NCI-H1417 (cell line): ENCODE measurements at regions not wholly inside any gene's neighbourhood (a gene's known extent, or its start where the extent isn't known, plus 50 kb on each side); places are given as distances from the start of the nearest gene placed in this dataset.

Experiments
- DNase-seq, 3 experiments: peaks; one replicate each; lab custom pipeline; 2025; lab: John Stamatoyannopoulos, UW

DNA sequence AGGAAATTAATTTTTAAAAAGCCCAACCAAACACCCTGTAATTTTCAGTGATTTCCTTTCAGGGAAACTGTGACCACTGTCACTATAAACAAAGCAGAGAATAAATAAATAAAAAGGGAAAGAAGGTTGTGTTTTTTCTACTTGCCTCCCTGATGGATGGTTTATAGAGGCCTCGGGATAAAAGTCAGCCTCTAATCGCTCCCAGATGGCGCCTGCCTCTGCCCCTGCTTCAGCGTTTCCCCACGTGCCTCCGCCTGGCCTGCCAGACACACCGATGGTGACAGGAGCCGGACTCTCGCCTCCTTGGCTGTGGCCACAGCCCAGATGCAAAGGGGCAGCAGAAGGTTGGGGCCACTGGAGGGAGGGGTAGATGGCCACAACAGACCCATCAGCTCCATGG is 327.7 kb downstream of the CDC5L start:
- DNase-seq, result no peak

- DNase-seq, result peak in 1 of 3 experiments; percentile 4
These were observed 328.4 kb downstream of the CDC5L start for GRCh38 chr6:44715925-44716324.

DNA sequence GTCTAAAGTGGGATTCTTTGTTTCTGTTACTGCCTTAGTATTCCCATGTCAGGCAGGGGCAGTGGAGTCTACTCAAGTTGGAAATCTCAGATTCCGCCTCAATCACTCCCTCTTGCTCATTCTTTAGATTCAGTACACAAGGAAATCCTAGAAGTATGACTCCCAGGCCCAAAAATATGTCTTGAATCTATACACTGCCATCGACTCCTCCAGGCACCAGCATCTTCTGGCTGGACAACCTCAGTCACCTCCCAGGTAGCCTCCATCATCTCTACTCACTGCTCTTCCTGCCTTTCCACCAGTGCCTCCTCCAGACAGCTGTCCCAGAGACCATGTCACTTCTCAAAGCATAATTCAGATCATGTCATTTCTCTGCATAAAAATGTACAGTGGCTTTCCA is 329.9 kb downstream of the CDC5L start:
- no peak for DNase-seq

GRCh38 chr6:44721954-44722578 is 334.6 kb downstream of the CDC5L start:
- no peak for DNase-seq

DNA sequence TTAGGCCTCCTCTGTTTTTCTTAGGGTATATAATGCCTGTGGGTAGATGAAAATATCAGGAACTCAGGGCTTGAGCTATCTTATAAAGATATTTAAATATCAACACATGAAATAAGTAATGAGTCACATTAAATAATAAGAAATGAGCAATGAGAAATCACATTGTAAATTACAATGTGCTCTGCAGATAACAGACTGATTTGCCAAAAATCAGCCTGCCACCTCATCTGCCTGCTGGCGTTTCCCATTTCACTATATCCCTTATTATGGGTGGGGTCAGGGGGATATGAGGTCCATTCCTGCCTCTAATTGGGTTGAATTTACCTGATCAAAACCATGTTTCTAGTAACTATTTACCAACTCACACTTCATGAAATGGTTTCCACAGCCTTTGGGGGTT is 335.2 kb downstream of the CDC5L start:
- no peak for DNase-seq

- no peak for DNase-seq
These were observed 336.1 kb downstream of the CDC5L start for GRCh38 chr6:44723439-44724197.

DNA sequence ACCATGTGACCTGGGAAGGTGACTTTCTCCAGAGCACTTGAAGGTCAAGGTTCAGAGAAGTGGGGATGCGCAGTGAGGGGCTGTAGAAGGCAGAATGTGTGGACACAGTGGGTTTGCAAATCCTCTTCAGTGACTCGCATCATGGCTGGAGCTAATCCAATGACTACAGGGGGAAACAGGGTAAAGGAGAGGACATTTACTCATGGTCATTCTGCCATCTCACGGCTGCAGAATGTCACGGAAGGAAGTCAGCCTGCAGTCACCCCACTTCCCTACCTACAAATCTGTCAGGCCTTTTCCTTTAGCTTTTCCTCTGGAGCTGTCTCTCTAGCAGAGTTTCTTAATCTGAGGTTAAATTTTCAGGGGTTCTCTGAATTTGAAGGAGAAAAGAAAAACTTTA is 337.6 kb downstream of the CDC5L start:
- no peak for DNase-seq

DNA sequence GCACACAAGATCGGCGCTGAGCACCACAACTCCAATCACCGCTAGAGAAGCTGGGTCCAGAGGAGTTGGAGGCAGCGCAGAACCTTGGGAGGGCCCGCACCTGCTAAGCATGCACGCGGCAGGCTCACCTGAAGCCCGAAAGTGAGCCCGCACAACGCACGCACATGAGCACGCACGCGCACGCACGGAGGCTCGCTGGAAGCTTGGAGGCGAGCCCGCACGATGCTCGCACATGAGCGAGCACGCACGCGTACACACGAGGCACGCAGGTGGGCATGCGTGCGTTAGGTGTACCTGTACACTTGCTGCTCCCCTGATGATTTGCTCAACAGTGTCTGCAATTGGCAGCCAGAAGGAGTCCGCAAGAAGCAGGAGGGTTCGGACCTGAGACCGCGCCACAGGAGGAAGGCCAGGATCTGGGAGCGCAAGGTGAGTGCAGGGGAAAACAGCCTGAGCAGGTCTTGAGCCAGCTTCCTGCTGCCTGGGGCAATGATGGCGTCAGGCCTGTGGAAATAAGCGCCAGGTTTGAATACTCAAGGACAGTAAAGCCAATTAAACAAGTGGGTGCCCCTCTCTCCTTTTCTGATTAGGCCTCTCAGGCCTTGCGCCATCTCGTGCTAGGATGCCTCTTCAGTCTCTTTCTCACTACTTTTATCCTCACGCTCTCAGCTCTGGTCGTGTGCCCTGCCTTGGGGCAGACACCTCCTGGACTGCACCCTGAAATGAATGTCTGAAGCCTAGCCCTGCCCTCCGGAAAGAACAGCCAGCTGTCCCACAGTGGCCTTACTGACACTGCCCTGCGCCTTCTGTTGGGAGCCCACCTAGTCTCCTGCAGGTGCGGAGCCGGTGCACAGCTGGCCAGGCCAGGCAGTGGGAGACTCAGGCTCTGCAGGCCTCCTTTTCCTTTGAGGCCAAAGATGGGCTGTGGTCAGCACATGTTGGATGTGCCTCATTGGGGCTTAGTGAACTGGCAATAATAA is 340.4 kb downstream of the CDC5L start:
- no peak for DNase-seq

DNA sequence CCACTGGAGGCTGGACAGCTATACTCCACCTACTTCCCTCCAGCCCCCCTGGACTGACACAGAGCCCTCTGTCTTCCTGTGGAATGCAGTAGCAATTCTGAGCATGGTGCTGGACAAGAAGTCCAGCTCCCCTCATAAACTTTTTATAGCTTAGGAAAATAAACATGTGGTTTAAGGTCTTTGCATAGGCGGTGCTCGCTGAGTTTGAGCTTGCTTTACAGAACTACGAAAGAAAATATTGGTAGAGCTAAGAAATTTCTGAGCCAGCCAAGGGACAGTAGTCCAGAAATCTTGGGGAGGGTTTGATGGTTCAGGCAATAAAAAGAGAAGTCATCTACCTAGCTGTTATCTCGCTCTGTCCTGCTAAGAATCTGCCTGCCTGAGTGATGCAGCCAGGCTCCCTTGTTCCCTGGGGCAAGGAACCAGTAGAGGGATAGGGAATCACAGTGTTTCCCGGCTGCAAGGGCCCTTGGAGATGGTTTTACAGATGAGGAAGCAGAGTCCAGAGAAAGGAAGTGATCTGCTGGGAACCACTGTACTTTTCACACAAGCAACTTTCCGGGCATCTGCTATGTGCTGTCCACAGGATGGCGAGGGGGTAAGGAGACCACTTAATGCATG is 343.4 kb downstream of the CDC5L start:
- no peak for DNase-seq

DNA sequence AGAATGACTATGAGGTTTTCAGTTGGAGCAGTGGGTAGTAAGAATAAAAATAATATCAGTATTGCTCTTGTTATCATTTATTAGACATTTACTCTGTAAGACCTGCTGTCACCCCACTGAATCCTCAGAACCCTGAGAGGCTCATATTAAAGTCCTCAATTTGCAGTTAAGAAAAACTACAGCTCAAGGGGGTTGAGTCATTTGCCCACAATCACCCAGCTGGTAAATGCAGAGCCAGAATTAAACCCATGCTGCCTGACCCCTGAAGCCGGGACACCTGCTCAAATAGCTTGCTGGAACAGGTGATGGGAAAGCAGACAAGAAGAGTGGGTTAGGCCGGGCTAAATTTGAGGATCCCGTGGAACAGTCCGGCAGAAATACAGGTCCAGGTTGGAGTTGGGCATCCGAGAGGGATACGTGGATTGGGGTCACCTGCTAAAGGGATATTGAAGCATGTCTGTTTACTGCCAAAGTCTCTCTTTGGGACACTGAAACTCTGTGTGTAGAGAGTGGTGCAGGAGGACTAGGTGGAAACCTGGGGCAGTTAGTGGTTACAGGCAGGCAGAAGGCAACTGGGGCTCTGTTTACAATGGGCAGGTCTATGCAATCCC is 344.1 kb downstream of the CDC5L start:
- no peak for DNase-seq

DNA sequence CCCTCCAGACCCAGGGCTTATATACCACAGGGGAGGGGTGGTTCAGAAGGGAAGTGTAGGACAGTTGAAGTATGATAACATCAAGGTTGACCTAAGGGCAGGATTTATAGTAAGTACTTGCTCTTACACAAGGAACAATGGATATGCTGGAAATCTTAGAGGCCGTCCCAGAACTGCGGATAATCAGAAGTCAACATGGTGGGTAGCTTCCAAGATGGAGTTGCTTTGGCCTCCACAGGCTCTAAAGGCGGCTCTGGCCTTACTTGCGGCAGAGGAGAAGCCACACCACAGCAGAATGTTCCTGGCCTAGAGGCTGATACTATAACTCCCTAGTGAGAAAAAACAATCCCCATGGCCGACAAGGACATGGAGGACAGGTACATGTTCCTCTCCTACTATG is 344.7 kb downstream of the CDC5L start:
- no peak for DNase-seq

DNA sequence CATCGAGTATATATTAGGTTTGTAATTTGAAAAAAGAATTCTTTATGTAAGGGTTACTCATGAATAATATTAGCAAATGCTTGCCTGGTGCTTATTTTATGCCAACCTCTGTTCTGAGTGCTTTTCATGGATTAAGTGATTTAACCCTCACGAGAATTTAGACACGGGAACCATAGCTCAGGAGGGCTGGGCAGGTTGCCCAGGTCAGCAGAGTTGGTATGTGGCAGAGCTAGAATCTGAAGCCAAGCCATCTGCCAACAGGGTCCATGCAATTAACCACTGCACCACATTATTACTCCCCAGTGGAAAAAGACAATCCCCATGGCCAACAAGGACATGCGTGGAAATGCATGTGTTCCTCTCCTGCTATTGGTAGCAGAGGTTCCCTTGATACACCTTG is 345.6 kb downstream of the CDC5L start:
- DNase-seq, result no peak

- no peak for DNase-seq
These were observed 346.4 kb downstream of the CDC5L start for GRCh38 chr6:44733868-44734267.

DNA sequence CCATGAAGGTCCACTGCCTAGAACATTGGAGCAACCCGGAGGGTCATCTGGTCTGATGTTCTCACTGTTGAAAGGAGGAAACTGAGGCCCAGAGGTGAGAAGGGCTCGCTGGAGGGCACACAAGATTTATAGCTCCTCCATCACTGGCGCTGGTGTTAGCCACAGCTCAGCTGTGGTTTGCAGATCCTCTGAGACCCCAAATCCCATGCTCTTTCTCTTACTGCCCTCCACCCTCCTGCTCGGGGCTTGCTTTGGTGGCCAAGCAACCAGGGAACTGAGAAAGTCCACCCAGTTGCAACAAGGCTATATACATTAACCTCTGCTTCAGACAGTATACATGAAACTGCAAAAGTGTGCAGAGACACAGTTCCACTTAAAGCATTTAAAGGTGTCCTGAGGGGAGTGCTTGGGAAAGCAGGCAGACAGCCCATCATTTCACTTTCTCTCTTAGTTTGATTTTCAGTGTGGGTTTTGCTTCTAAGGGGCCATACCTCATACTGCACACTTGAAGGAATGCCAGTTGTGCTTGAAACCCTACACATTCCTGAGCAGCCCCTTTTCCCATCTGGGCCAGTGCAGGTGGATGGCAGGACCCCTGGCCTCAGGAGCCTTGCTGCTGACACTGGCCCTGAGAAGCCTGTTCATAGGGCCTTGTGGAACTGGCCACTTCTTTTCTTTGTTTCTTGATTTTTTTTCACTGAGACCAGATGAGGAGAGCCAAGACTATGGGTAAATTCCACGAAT is 347.6 kb downstream of the CDC5L start:
- DNase-seq, result no peak

DNA sequence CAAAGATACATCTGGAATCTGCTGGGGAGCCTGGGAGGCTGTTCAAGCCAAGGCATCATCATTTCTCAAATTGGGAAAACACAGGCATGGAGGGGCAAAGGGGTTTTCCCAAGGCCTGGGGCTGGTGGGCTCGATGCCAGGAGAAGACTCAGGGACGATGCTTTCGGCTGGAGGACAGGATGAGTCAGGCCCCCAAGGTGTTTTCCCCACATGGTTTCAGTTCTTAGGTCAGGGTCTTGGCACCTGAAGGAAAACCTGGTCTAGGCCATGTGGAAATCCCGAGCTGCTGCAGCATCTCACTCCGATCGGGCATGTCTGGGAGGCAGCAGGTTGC is 348.1 kb downstream of the CDC5L start:
- DNase-seq, result no peak

GRCh38 chr6:44737341-44737740 is 349.8 kb downstream of the CDC5L start:
- DNase-seq, result no peak

GRCh38 chr6:44737829-44738528 is 350.5 kb downstream of the CDC5L start:
- no peak for DNase-seq

DNA sequence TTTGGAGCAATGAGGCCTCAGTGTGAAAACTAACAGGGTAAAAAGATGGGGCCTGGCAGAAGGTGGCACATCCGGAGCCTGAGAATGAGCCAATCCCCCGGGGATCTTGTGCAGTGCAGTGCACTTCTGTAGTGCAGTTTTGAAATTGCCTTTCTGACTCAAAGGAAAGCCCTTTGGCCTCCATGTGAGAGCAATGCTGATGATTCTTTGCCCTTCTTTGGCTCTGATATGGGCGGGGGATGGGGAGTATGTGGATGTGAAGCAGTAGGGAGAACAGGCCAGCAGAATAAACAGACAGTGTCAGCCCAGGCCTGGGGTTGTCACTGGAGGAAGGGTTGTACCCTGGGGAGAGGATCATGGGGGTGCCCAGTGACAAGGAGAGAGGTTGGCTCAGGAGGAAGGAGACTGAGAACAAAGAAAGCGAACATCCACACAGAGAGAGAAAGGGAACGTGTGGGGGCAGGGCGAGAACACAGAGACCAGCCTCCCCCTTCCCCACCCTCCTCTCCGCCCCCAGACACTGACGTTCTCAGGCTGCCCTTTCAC is 351.2 kb downstream of the CDC5L start:
- DNase-seq, result no peak

DNA sequence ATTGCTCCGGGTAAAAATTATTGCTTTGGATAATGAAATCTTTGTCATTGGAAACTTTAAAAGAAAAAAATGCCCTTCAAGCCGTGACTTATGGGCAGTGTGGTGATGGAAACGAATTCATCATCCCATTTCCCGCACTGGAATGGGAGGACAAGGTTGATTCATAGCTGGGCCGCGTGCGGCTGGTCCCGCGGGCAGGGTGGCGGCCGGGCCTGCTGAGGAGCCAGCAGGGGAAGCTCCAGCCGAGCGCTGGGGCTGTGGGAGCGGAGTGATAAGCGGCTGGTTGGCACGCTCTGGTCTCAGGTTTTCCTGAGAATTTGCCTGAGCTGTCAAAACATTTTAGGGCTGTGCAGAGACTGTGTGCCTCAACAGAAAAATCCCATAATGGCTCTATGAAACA is 351.7 kb downstream of the CDC5L start:
- no peak for DNase-seq

- DNase-seq, result no peak
These were observed 353.1 kb downstream of the CDC5L start for GRCh38 chr6:44740566-44741120.
